Stomach (tissue), 8 donors: ENCODE measurements at regions not wholly inside any gene's neighbourhood (a gene's known extent, or its start where the extent isn't known, plus 50 kb on each side); places are given as distances from the start of the nearest gene placed in this dataset.

Source experiments
- DNase-seq, 2 donors: peaks; one replicate each; pipeline versions ENCODE4 v3.0.0 to v3.0.0-alpha.2; 2013 to 2019
- H3K27ac ChIP-seq, 5 donors: fragments of 200-600 bp in 4 of 5; sonication (generic) in 4 of 5; one replicate each; pipeline ENCODE4 v1.5.1; 2013 to 2019; ENCODE audit warnings: mild to moderate bottlenecking in 1 of 5, moderate library complexity in 1 of 5
- H3K27me3 ChIP-seq, 3 donors: fragments of 200-600 bp; sonication (generic); one replicate each; pipeline ENCODE4 v1.5.1; 2017 to 2019; ENCODE audit warnings: mixed run types in 1 of 3
- H3K36me3 ChIP-seq, 4 donors: fragments of 200-600 bp; sonication (generic); 1 replicate in 3 of 4; 2 replicates in 1 of 4; pipeline ENCODE4 v1.5.1; 2016 to 2019
- H3K4me1 ChIP-seq, 4 donors: fragments of 200-600 bp; sonication (generic); one replicate each; pipeline ENCODE4 v1.5.1; 2016 to 2019
- H3K4me3 ChIP-seq, 4 donors: fragments of 200-600 bp; sonication (generic) in 3 of 4; one replicate each; pipeline ENCODE4 v1.5.1; 2016 to 2019; ENCODE audit warnings: mild to moderate bottlenecking in 1 of 4
- H3K9me3 ChIP-seq, 4 donors: fragments of 200-600 bp; sonication (generic); one replicate each; pipeline ENCODE4 v1.5.1; 2016 to 2019
- EP300 ChIP-seq: sonication (generic); formaldehyde crosslinking; IDR thresholded peaks from one replicate; pipeline ENCODE4 v1.6.1; 2017; ENCODE audit warnings: antibody characterized with exemption
- POLR2A ChIP-seq, 4 donors: fragments of 450-650 bp; IDR thresholded peaks; one replicate each; pipeline ENCODE4 v1.6.1; 2016; ENCODE audit warnings: antibody characterized with exemption in 4 of 4, control low read depth in 2 of 4, mild to moderate bottlenecking in 1 of 4, moderate library complexity in 1 of 4
- POLR2AphosphoS5 ChIP-seq, 3 donors: sonication (generic); formaldehyde crosslinking; IDR thresholded peaks; one replicate each; pipeline ENCODE4 v1.6.1; 2016; ENCODE audit warnings: antibody characterized with exemption in 3 of 3
- WGBS, 5 donors: extraction: QIAGEN DNeasy Blood & Tissue Kit in 3 of 5; methylation state at CpG; one replicate each; pipeline versions ENCODE4 v1.1.5 to v1.1.7; 2013 to 2018; 5-methylcytosine and 5-hydroxymethylcytosine counted together
- intact Hi-C: fragments of 100-400 bp; cut with DNase I; formaldehyde crosslinking; loops from one replicate; pipeline ENCODE4 v1.15.1; 2023; ENCODE audit warnings: low total_unique reads
- TF ChIP-seq, protein P1 (sequence below), 7 experiments: fragments of 450-650 bp in 4 of 7; fragments of 200-600 bp in 3 of 7; sonication (generic) in 3 of 7; IDR thresholded peaks; one replicate each; pipeline ENCODE4 v1.5.1; 2016 to 2019; ENCODE audit warnings: antibody characterized with exemption in 7 of 7, control low read depth in 2 of 7, mild to moderate bottlenecking in 1 of 7
- donor health status: healthy with polysubstance abuse.
- donor health status: Bipolar disorder and iron deficiency.
- donor health status: healthy.

DNA sequence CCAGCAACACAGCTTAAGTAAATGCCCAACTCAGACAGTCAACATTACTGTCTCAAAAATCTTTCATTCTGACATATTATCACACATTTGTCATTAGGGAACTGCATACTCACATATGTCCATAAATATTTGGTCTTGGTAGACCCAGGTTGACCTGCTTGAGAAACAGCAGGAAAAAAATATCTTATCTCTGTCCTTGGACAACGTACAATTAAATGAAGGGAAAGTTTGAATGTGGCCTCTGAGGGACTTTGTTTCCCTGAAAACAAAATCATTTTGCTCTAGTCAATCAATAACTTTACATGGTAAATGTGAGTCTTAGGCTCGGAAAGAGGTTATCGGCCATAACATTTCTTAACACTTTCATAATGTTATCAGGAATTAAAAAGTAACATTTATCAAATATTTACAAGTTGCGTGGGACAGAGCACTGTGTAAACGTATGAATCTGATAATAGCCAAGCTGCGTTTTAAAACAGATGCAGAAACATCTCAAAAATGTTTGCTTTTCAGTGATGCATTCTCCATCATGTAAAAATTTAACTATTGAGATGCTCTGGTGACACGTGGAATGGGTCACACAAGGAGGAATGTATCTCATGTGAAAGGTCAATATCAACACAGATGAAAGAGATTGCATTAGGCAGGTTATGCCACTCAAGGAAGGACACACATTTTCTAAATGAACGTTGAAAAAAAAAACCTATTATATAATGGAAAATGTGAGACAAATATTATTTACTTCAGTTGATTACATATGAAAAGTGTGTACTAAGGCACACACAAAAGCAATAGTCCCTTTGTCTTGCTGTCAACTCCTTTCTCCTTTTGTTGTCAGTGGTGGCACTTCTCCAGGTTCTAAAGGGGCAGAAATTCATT is 304.4 kb downstream of the WDR72 start:
- WGBS, 5 donors: 20 to 33% (median 28%) methylated on average over 8 of the region's 8 CpGs
- intact Hi-C loops: no loop called here

DNA sequence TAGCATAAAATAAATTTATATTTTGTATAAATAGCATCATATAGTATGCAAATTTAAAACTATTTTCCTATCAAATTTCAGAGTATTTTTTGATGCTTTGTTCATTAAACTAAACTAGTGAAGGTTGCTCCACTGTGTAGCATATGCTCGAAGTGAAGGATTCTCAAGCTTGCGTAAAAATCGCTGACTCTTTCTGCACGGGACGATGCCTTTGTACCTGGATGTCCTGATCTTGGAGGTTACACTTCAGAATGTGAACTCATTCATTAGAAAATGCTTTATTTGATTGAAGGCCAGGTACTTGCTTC is 305.0 kb downstream of the WDR72 start:
- intact Hi-C loops: no loop called here
- Histone ChIP-seq H3K27me3 (no peaks in the 10 kb centered on the region), H3K27ac (peak overlapping the region in 1 of 5 donors; percentile 32), H3K36me3 (no peaks in the 10 kb centered on the region), H3K4me3 (no peak overlapping the region), H3K4me1 (peaks cover 0 to 28% (median 11%) of the 10 kb centered on the region in 4 donors), H3K9me3 (no peaks in the 10 kb centered on the region)
- no peak for DNase-seq
- no peak for TF ChIP-seq POLR2AphosphoS5 (IDR thresholded peaks at IDR 0.05)
- TF ChIP-seq POLR2A (IDR thresholded peaks at IDR 0.05): no peak
- no peak for TF ChIP-seq EP300
- TF ChIP-seq, protein P1, sequence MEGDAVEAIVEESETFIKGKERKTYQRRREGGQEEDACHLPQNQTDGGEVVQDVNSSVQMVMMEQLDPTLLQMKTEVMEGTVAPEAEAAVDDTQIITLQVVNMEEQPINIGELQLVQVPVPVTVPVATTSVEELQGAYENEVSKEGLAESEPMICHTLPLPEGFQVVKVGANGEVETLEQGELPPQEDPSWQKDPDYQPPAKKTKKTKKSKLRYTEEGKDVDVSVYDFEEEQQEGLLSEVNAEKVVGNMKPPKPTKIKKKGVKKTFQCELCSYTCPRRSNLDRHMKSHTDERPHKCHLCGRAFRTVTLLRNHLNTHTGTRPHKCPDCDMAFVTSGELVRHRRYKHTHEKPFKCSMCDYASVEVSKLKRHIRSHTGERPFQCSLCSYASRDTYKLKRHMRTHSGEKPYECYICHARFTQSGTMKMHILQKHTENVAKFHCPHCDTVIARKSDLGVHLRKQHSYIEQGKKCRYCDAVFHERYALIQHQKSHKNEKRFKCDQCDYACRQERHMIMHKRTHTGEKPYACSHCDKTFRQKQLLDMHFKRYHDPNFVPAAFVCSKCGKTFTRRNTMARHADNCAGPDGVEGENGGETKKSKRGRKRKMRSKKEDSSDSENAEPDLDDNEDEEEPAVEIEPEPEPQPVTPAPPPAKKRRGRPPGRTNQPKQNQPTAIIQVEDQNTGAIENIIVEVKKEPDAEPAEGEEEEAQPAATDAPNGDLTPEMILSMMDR (IDR thresholded peaks at IDR 0.05): no peak
- WGBS, 5 donors: 28 to 69% (median 43%) methylated on average over 5 of the region's 5 CpGs

More for the DNA sequence above, 304.4 kb downstream of the WDR72 start:
- no peak overlapping the region for H3K4me3 ChIP-seq
- no peak for TF ChIP-seq POLR2A (IDR thresholded peaks at IDR 0.05)
- no peak for TF ChIP-seq EP300
- TF ChIP-seq POLR2AphosphoS5 (IDR thresholded peaks at IDR 0.05): no peak
- TF ChIP-seq, protein P1 (IDR thresholded peaks at IDR 0.05): no peak
- peaks cover 0 to 28% (median 11%) of the 10 kb centered on the region in 4 donors for H3K4me1 ChIP-seq
- H3K27me3 ChIP-seq: no peaks in the 10 kb centered on the region
- no peaks in the 10 kb centered on the region for H3K36me3 ChIP-seq
- H3K9me3 ChIP-seq: no peaks in the 10 kb centered on the region
- peak overlapping the region in 1 of 5 donors; percentile 32 for H3K27ac ChIP-seq
- DNase-seq: peak in 1 of 2 donors; percentile 28

DNA sequence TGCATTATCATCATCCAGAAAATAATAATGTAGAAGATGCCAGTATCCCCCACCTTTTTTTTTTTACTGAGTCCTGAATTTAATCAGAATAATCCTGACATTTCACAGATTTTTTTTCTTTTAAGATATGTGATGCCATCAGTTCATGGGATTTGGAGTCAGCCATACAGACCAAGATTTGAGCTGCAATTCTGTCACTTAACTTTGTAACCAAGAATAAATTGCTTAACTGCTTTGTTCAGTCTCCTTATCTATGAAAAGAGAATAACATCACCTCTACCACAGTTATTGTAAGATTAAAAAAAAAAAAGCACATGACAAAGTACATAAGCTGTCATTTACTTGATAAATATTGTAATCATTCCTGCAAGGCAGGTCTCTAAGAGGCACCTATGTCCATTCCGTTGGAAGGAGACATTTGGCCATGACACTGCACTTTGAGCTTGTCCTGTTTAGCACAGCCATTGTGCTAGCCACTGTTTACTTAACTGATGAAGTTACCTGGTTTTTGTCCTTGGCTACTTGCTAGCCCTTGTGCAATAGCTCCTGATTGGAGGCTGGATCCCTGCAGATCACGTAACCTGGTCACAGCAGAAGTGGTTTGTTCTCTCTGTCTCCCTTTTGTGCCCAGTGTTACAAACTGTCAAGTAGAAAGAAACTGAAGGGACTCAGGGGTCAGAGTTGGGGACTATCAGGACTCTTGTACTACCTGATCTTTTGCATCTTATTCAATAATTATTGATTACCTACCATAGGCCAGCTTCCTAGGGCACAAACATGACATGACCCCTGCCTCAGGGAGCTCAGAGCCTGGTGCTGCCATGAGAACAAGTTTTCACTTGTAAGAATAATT is 306.0 kb downstream of the WDR72 start:
- TF ChIP-seq POLR2A (IDR thresholded peaks at IDR 0.05) (no peak), POLR2AphosphoS5 (IDR thresholded peaks at IDR 0.05) (peak in 2 of 3 donors; percentile 77 to 85)
- 21 to 50% (median 27%) methylated on average over 2 of the region's 2 CpGs for WGBS, 5 donors
- Histone ChIP-seq H3K27ac (peak overlapping the region in 2 of 5 donors; percentile 32 to 42), H3K4me1 (peaks cover 0 to 28% (median 13%) of the 10 kb centered on the region in 4 donors), H3K36me3 (no peaks in the 10 kb centered on the region), H3K27me3 (no peaks in the 10 kb centered on the region), H3K9me3 (no peaks in the 10 kb centered on the region), H3K4me3 (no peak overlapping the region)
- peak; percentile 55 to 70 for DNase-seq
- intact Hi-C loops: no loop called here

DNA sequence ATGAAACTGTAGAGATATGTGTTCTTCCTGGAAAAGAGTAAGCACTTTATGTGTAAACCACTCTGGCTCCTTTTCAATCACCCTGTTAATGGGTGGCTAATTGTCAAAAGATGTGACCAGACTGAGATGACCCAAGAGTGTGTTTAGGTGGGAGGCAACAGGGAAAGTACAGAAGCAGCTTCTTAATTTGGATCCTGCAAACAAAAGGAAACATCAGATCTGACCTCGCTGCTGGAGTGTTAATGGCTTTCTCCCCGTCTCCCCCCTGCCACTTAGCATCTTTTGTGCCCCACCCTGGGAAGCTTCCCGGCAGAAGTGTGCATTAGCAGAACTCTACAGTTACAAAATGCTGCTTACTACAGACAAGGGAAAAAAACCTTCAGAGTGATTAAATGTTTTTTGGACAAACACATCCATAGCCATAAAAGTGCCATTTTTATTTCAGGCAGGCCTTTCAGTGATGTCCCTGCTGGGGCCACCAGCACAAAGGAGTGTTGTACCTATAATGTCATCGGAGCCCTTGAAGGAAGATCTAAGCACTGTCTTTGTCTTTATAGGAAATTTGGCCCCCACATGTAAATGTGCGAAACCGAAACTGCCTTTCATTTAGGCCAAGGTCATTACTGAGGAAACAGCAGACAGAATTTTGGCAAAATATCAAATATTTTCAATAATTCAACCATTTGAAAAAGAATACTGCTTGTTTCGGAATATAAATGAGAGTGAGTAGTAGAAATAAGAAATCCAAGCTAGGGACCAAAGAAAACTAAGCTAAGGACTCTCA is 311.0 kb downstream of the WDR72 start:
- H3K27ac ChIP-seq: no peak overlapping the region
- WGBS, 5 donors: 46 to 70% (median 55%) methylated on average over 7 of the region's 7 CpGs
- H3K4me3 ChIP-seq: no peak overlapping the region
- no peaks in the 10 kb centered on the region for H3K9me3 ChIP-seq
- H3K4me1 ChIP-seq: peaks cover 8 to 20% (median 12%) of the 10 kb centered on the region in 4 donors
- intact Hi-C loops: no loop called here
- DNase-seq: peak in 1 of 2 donors; percentile 20
- no peak for TF ChIP-seq EP300
- TF ChIP-seq POLR2AphosphoS5 (IDR thresholded peaks at IDR 0.05): no peak
- no peak for TF ChIP-seq POLR2A (IDR thresholded peaks at IDR 0.05)
- TF ChIP-seq, protein P1 (IDR thresholded peaks at IDR 0.05): no peak
- no peaks in the 10 kb centered on the region for H3K36me3 ChIP-seq
- no peaks in the 10 kb centered on the region for H3K27me3 ChIP-seq
